ENCODE measurements at regions not wholly inside any gene's neighbourhood (a gene's known extent, or its start where the extent isn't known, plus 50 kb on each side); places are given as distances from the start of the nearest gene placed in this dataset.

- TF ChIP-seq, protein P1, sequence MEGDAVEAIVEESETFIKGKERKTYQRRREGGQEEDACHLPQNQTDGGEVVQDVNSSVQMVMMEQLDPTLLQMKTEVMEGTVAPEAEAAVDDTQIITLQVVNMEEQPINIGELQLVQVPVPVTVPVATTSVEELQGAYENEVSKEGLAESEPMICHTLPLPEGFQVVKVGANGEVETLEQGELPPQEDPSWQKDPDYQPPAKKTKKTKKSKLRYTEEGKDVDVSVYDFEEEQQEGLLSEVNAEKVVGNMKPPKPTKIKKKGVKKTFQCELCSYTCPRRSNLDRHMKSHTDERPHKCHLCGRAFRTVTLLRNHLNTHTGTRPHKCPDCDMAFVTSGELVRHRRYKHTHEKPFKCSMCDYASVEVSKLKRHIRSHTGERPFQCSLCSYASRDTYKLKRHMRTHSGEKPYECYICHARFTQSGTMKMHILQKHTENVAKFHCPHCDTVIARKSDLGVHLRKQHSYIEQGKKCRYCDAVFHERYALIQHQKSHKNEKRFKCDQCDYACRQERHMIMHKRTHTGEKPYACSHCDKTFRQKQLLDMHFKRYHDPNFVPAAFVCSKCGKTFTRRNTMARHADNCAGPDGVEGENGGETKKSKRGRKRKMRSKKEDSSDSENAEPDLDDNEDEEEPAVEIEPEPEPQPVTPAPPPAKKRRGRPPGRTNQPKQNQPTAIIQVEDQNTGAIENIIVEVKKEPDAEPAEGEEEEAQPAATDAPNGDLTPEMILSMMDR (IDR thresholded peaks at IDR 0.05), result no peak
- TF ChIP-seq POLR2A (IDR thresholded peaks at IDR 0.05), result no peak
Measured at GRCh38 chr7:145732521-145732920, 384.1 kb upstream of the CNTNAP2 start.
